ENCODE measurements at regions not wholly inside any gene's neighbourhood (a gene's known extent, or its start where the extent isn't known, plus 50 kb on each side); places are given as distances from the start of the nearest gene placed in this dataset.
"Not testable (repeated sequence)": the region's sequence is repeated elsewhere in the genome, so short reads cannot be mapped to it uniquely, and the experiment has no call there.

GRCh38 chr1:187952446-187952845 is 1123.7 kb downstream of the PLA2G4A start:
- no peak for DNase-seq (ENCODE audit: low read depth)

GRCh38 chr1:187956975-187957374 is 1128.2 kb downstream of the PLA2G4A start:
- no peak for DNase-seq (ENCODE audit: low read depth)

- DNase-seq (ENCODE audit: low read depth) = no peak
These were observed 1129.5 kb downstream of the PLA2G4A start for GRCh38 chr1:187958207-187958606.

GRCh38 chr1:187959062-187959461 is 1130.3 kb downstream of the PLA2G4A start:
- no peak for DNase-seq (ENCODE audit: low read depth)

GRCh38 chr1:187960125-187960638 is 1131.4 kb downstream of the PLA2G4A start:
- no peak for DNase-seq (ENCODE audit: low read depth)

GRCh38 chr1:187961895-187962294 is 1133.1 kb downstream of the PLA2G4A start:
- DNase-seq (ENCODE audit: low read depth) = no peak

GRCh38 chr1:187971851-187972250 is 1143.1 kb downstream of the PLA2G4A start:
- no peak for DNase-seq (ENCODE audit: low read depth)

- no peak for DNase-seq (ENCODE audit: low read depth)
These were observed 1148.5 kb downstream of the PLA2G4A start for GRCh38 chr1:187977298-187977697.

- DNase-seq (ENCODE audit: low read depth) = no peak
These were observed 1156.6 kb downstream of the PLA2G4A start for GRCh38 chr1:187985145-187985896.

- DNase-seq (ENCODE audit: low read depth) = no peak
These were observed 1157.3 kb downstream of the PLA2G4A start for GRCh38 chr1:187985897-187986654.

- no peak for DNase-seq (ENCODE audit: low read depth)
These were observed 1158.6 kb downstream of the PLA2G4A start for GRCh38 chr1:187987236-187987776.

GRCh38 chr1:187991944-187992343 is 1163.2 kb downstream of the PLA2G4A start:
- no peak for DNase-seq (ENCODE audit: low read depth)

- DNase-seq (ENCODE audit: low read depth) = no peak
These were observed 1168.0 kb downstream of the PLA2G4A start for GRCh38 chr1:187996780-187997179.

- no peak for DNase-seq (ENCODE audit: low read depth)
These were observed 1171.2 kb downstream of the PLA2G4A start for GRCh38 chr1:187999973-188000372.

- DNase-seq (ENCODE audit: low read depth) = not testable (repeated sequence)
These were observed 1174.9 kb downstream of the PLA2G4A start for GRCh38 chr1:188003687-188004086.

GRCh38 chr1:188004849-188005248 is 1176.1 kb downstream of the PLA2G4A start:
- no peak for DNase-seq (ENCODE audit: low read depth)

GRCh38 chr1:188006354-188006753 is 1177.6 kb downstream of the PLA2G4A start:
- no peak for DNase-seq (ENCODE audit: low read depth)

- not testable (repeated sequence) for DNase-seq (ENCODE audit: low read depth)
These were observed 1184.6 kb downstream of the PLA2G4A start for GRCh38 chr1:188013222-188013849.

GRCh38 chr1:188017921-188018320 is 1189.2 kb downstream of the PLA2G4A start:
- no peak for DNase-seq (ENCODE audit: low read depth)

- DNase-seq (ENCODE audit: low read depth) = no peak
These were observed 1193.9 kb downstream of the PLA2G4A start for GRCh38 chr1:188022661-188023060.

GRCh38 chr1:188023206-188023605 is 1194.5 kb downstream of the PLA2G4A start:
- no peak for DNase-seq (ENCODE audit: low read depth)

- no peak for DNase-seq (ENCODE audit: low read depth)
These were observed 1198.9 kb downstream of the PLA2G4A start for GRCh38 chr1:188027613-188028012.

Data from GM04504 (cell line).